H9 (cell line): ENCODE measurements at regions not wholly inside any gene's neighbourhood (a gene's known extent, or its start where the extent isn't known, plus 50 kb on each side); places are given as distances from the start of the nearest gene placed in this dataset.

ENCODE experiments used
- DNase-seq: peaks from one replicate; pipeline ENCODE4 v3.0.0-alpha.2; 2017
- H2AFZ ChIP-seq: one replicate; pipeline ENCODE4 v1.6.1; 2013; ENCODE audit warnings: mild to moderate bottlenecking, low read length, control low read depth, moderate library complexity
- H2AK5ac ChIP-seq: 2 replicates; pipeline ENCODE4 v1.6.1; 2013; ENCODE audit warnings: low read length, control low read depth, mixed read lengths; ENCODE audit not compliant: insufficient read length
- H2BK120ac ChIP-seq: one replicate; pipeline ENCODE4 v1.6.1; 2013; ENCODE audit warnings: low read depth, mild to moderate bottlenecking, low read length, control low read depth, inconsistent platforms; ENCODE audit not compliant: poor library complexity, severe bottlenecking
- H2BK12ac ChIP-seq: 2 replicates; pipeline ENCODE4 v1.6.1; 2013; ENCODE audit warnings: low read length, control low read depth, mixed read lengths, low read depth; ENCODE audit not compliant: insufficient read length
- H2BK15ac ChIP-seq: 2 replicates; pipeline ENCODE4 v1.6.1; 2013; ENCODE audit warnings: low read depth, low read length, control low read depth
- H2BK20ac ChIP-seq: one replicate; pipeline ENCODE4 v1.6.1; 2013; ENCODE audit warnings: low read depth, mild to moderate bottlenecking, low read length, control low read depth, inconsistent platforms; ENCODE audit not compliant: poor library complexity, severe bottlenecking
- H2BK5ac ChIP-seq: 2 replicates; pipeline ENCODE4 v1.6.1; 2013; ENCODE audit warnings: low read length, control low read depth, mixed read lengths; ENCODE audit not compliant: insufficient read length
- H3K14ac ChIP-seq: 2 replicates; pipeline ENCODE4 v1.6.1; 2013; ENCODE audit warnings: low read length, control low read depth; ENCODE audit not compliant: insufficient read depth
- H3K18ac ChIP-seq: 2 replicates; pipeline ENCODE4 v1.6.1; 2013; ENCODE audit warnings: low read depth, mild to moderate bottlenecking, mixed read lengths, low read length, control low read depth; ENCODE audit not compliant: insufficient read length
- H3K23ac ChIP-seq: 2 replicates; pipeline ENCODE4 v1.6.1; 2013; ENCODE audit warnings: low read length, control low read depth, mixed read lengths, low read depth; ENCODE audit not compliant: insufficient read length
- H3K23me2 ChIP-seq: 2 replicates; pipeline ENCODE4 v1.6.1; 2013; ENCODE audit warnings: low read depth, mild to moderate bottlenecking, mixed read lengths, low read length, control low read depth; ENCODE audit not compliant: insufficient read length, poor library complexity, severe bottlenecking
- H3K27ac ChIP-seq: 2 replicates; pipeline ENCODE4 v1.5.1; 2013; ENCODE audit warnings: low read length, control low read depth, mixed read lengths, low read depth; ENCODE audit not compliant: insufficient read length
- H3K27me3 ChIP-seq: 2 replicates; pipeline ENCODE4 v1.6.1; 2013; ENCODE audit warnings: low read length, control low read depth, inconsistent platforms; ENCODE audit not compliant: insufficient read depth
- H3K4ac ChIP-seq: 2 replicates; pipeline ENCODE4 v1.6.1; 2013; ENCODE audit warnings: low read depth, mild to moderate bottlenecking, control low read depth, inconsistent platforms, low read length, moderate library complexity
- H3K4me1 ChIP-seq: 2 replicates; pipeline ENCODE4 v1.6.1; 2013; ENCODE audit warnings: low read length, control low read depth, inconsistent platforms; ENCODE audit not compliant: insufficient read depth
- H3K4me2 ChIP-seq: 2 replicates; pipeline ENCODE4 v1.6.1; 2013; ENCODE audit warnings: low read length, control low read depth, mixed read lengths; ENCODE audit not compliant: insufficient read length, insufficient read depth
- H3K56ac ChIP-seq: 2 replicates; pipeline ENCODE4 v1.6.1; 2013; ENCODE audit warnings: low read depth, mild to moderate bottlenecking, mixed read lengths, low read length, control low read depth; ENCODE audit not compliant: insufficient read length
- H3K79me1 ChIP-seq: 2 replicates; pipeline ENCODE4 v1.6.1; 2013; ENCODE audit warnings: low read depth, mild to moderate bottlenecking, moderate library complexity, low read length, control low read depth, inconsistent platforms; ENCODE audit not compliant: insufficient read depth, poor library complexity, severe bottlenecking
- H3K79me2 ChIP-seq: 2 replicates; pipeline ENCODE4 v1.6.1; 2013; ENCODE audit warnings: low read length, control low read depth, inconsistent platforms; ENCODE audit not compliant: insufficient read depth
- H3K9ac ChIP-seq: 2 replicates; pipeline ENCODE4 v1.6.1; 2013; ENCODE audit warnings: low read length, control low read depth, mixed read lengths; ENCODE audit not compliant: insufficient read length; ENCODE audit errors: extremely low read depth
- H3K9me3 ChIP-seq: one replicate; pipeline ENCODE4 v1.6.1; 2013; ENCODE audit warnings: low read depth, low read length, inconsistent platforms; ENCODE audit not compliant: control insufficient read depth
- H3T11ph ChIP-seq: one replicate; pipeline ENCODE4 v1.6.1; 2013; ENCODE audit warnings: mild to moderate bottlenecking, low read length, control low read depth, inconsistent platforms
- H4K20me1 ChIP-seq: one replicate; pipeline ENCODE4 v1.6.1; 2013; ENCODE audit not compliant: control insufficient read depth, insufficient read length, insufficient read depth
- H4K5ac ChIP-seq: 2 replicates; pipeline ENCODE4 v1.6.1; 2013; ENCODE audit warnings: low read depth, mild to moderate bottlenecking, mixed read lengths, low read length, control low read depth; ENCODE audit not compliant: insufficient read length
- H4K8ac ChIP-seq: replicated peaks from 2 replicates; pipeline ENCODE4 v1.6.1; 2013; ENCODE audit warnings: low read length, control low read depth, mixed read lengths, low read depth; ENCODE audit not compliant: insufficient read length
- H4K91ac ChIP-seq: 2 replicates; pipeline ENCODE4 v1.6.1; 2013; ENCODE audit warnings: low read depth, mild to moderate bottlenecking, moderate library complexity, mixed read lengths, low read length, control low read depth; ENCODE audit not compliant: insufficient read length
- H3K27ac Mint-ChIP-seq, 3 experiments: 2 replicates in 2 of 3; 3 replicates in 1 of 3; pipeline ENCODE4 v1.8.0; 2020 to 2021; ENCODE audit warnings: mixed read lengths in 3 of 3, mild to moderate bottlenecking in 1 of 3, moderate library complexity in 1 of 3
- H3K27me3 Mint-ChIP-seq: 2 replicates; pipeline ENCODE4 v1.8.0; 2021; ENCODE audit warnings: low read depth, mild to moderate bottlenecking, moderate library complexity, mixed read lengths
- H3K36me3 Mint-ChIP-seq, 3 experiments: 2 replicates in 2 of 3; 3 replicates in 1 of 3; pipeline ENCODE4 v1.8.0; 2020 to 2021; ENCODE audit warnings: low read depth in 3 of 3, mixed read lengths in 3 of 3; ENCODE audit not compliant: insufficient read depth in 1 of 3
- H3K4me1 Mint-ChIP-seq, 2 experiments: 2 replicates each; pipeline ENCODE4 v1.8.0; 2020; ENCODE audit warnings: mixed read lengths in 2 of 2
- H3K4me3 Mint-ChIP-seq, 2 experiments: 2 replicates in 1 of 2; 3 replicates in 1 of 2; pipeline ENCODE4 v1.8.0; 2020 to 2021; ENCODE audit warnings: mild to moderate bottlenecking in 2 of 2, mixed read lengths in 2 of 2, moderate library complexity in 1 of 2
- H3K9me3 Mint-ChIP-seq, 2 experiments: 2 replicates in 1 of 2; 3 replicates in 1 of 2; pipeline ENCODE4 v1.8.0; 2020; ENCODE audit warnings: mild to moderate bottlenecking in 2 of 2, mixed read lengths in 2 of 2, moderate library complexity in 1 of 2
- WGBS: extraction: QIAGEN DNeasy Blood & Tissue Kit; methylation state at CpG from one replicate; pipeline ENCODE4 v1.1.7; 2013; ENCODE audit warnings: missing lambda C conversion rate, low lambda C conversion rate, mixed read lengths; ENCODE audit not compliant: insufficient read length; ENCODE audit errors: extremely low coverage; 5-methylcytosine and 5-hydroxymethylcytosine counted together
- TF ChIP-seq, protein P1 (sequence below): fragments of 200-600 bp; sonication (generic); conservative IDR thresholded peaks from 3 replicates; pipeline ENCODE4 v1.8.0; 2021; ENCODE audit warnings: antibody characterized with exemption, mild to moderate bottlenecking

DNA sequence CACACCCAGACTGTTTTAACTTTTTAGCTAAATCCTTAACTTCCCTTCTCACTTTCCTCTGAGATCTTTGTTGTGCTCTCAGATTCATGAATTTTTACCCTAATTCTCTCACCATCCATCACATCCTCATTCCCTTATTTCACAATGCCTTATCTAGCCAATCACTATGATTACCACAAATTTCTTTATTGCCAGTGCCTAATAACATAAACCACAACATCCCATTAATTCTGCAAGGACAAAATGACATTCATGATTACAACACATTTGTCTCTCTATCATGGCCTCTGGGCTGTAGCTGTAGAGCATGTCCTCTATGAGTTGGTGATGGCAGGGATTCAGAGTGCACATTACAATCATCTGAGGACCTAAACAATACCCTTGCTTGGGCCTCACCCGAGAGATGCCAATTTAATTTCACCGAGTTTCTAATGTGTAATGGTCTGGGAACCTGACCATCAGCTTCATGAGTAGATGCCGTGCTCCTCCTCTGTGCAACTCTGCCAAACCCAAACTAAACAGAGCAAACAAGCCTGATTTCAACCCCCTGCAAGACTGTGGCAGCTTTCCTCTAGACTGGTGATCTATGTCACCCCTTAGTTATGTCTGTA, 99.3 kb downstream of the SPTSSA start:
- Histone ChIP-seq H2BK20ac (no peak overlapping the region), H3K27me3 (no peaks in the 10 kb centered on the region), H3K18ac (no peak overlapping the region), H3K23ac (no peak overlapping the region), H3K14ac (no peak overlapping the region), H3K79me1 (no peaks in the 10 kb centered on the region), H2AK5ac (no peak overlapping the region), H2AFZ (no peak overlapping the region), H3K9ac (no peak overlapping the region), H3K27ac (no peak overlapping the region), H4K20me1 (peaks cover 2% of the 10 kb centered on the region), H2BK5ac (no peak overlapping the region), H3K79me2 (no peaks in the 10 kb centered on the region), H3K56ac (no peak overlapping the region), H4K8ac (no peak overlapping the region), H4K5ac (no peak overlapping the region), H3K4me1 (no peaks in the 10 kb centered on the region), H3K4ac (no peak overlapping the region), H3T11ph (no peak overlapping the region), H2BK120ac (no peak overlapping the region), H2BK15ac (no peak overlapping the region), H3K4me2 (no peak overlapping the region), H4K91ac (no peak overlapping the region), H3K9me3 (no peaks in the 10 kb centered on the region), H3K23me2 (no peaks in the 10 kb centered on the region), H2BK12ac (no peak overlapping the region)
- Mint-ChIP-seq H3K4me1 (peaks cover 0 to 3% of the 10 kb centered on the region in 2 experiments; a peak in 2 of 4 replicates), H3K9me3 (no peaks in the 10 kb centered on the region), H3K36me3 (no peaks in the 10 kb centered on the region), H3K27me3 (no peaks in the 10 kb centered on the region), H3K27ac (no peak overlapping the region), H3K4me3 (no peak overlapping the region; a peak in 1 of 5 replicates)
- DNase-seq = no peak
- whole genome bisulfite sequencing = no CpG with 5 or more reads among the region's 3 CpGs
- TF ChIP-seq, protein P1, sequence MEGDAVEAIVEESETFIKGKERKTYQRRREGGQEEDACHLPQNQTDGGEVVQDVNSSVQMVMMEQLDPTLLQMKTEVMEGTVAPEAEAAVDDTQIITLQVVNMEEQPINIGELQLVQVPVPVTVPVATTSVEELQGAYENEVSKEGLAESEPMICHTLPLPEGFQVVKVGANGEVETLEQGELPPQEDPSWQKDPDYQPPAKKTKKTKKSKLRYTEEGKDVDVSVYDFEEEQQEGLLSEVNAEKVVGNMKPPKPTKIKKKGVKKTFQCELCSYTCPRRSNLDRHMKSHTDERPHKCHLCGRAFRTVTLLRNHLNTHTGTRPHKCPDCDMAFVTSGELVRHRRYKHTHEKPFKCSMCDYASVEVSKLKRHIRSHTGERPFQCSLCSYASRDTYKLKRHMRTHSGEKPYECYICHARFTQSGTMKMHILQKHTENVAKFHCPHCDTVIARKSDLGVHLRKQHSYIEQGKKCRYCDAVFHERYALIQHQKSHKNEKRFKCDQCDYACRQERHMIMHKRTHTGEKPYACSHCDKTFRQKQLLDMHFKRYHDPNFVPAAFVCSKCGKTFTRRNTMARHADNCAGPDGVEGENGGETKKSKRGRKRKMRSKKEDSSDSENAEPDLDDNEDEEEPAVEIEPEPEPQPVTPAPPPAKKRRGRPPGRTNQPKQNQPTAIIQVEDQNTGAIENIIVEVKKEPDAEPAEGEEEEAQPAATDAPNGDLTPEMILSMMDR = no peak
